Upper lobe of left lung (tissue), 4 donors: ENCODE measurements at regions not wholly inside any gene's neighbourhood (a gene's known extent, or its start where the extent isn't known, plus 50 kb on each side); places are given as distances from the start of the nearest gene placed in this dataset.

Source experiments
- CTCF ChIP-seq, 6 experiments: fragments of 450-650 bp in 4 of 6; fragments of 200-600 bp in 2 of 6; sonication (generic) in 2 of 6; IDR thresholded peaks; one replicate each; pipeline ENCODE4 v1.5.1; 2016 to 2019; ENCODE audit warnings: antibody characterized with exemption in 6 of 6
- EP300 ChIP-seq, 4 donors: sonication (generic); formaldehyde crosslinking; IDR thresholded peaks; one replicate each; pipeline ENCODE4 v1.5.1; 2017; ENCODE audit warnings: antibody characterized with exemption in 4 of 4, control low read depth in 2 of 4
- POLR2A ChIP-seq, 4 donors: fragments of 450-650 bp; IDR thresholded peaks; one replicate each; pipeline ENCODE4 v1.5.1; 2016 to 2017; ENCODE audit warnings: antibody characterized with exemption in 4 of 4, mild to moderate bottlenecking in 2 of 4

GRCh38 chr3:30438126-30438525 is 168.3 kb upstream of the TGFBR2 start:
- TF ChIP-seq CTCF (IDR thresholded peaks at IDR 0.05) (no peak), POLR2A (IDR thresholded peaks at IDR 0.05) (no peak), EP300 (IDR thresholded peaks at IDR 0.05) (no peak)
